SK-N-SH (cell line): ENCODE measurements at regions not wholly inside any gene's neighbourhood (a gene's known extent, or its start where the extent isn't known, plus 50 kb on each side); places are given as distances from the start of the nearest gene placed in this dataset.

Source experiments
- CTCF ChIA-PET: fragments of 300-600, 350-600 bp; formaldehyde crosslinking; extraction: SDS; loops from one replicate; lab custom pipeline; 2021; lab: Yijun Ruan, JAX
- POLR2A ChIA-PET: fragments of 350-600 bp; sonication (Branson Sonifier 250); formaldehyde crosslinking; extraction: SDS; loops from one replicate; lab custom pipeline; 2020; ENCODE audit warnings: antibody characterized with exemption, inconsistent platforms; lab: Yijun Ruan, JAX
- DNase-seq: peaks from one replicate; pipeline ENCODE4 v3.0.0; 2012
- H2AFZ ChIP-seq: fragments of 200-600 bp; sonication (generic); 2 replicates; pipeline ENCODE4 v1.8.1; 2016; ENCODE audit warnings: antibody characterized with exemption, mild to moderate bottlenecking, low read depth
- H3F3A ChIP-seq: fragments of 200-600 bp; sonication (generic); replicated peaks from 2 replicates; pipeline ENCODE3; 2016; ENCODE audit warnings: antibody characterized with exemption, mild to moderate bottlenecking; ENCODE audit not compliant: insufficient read depth
- H3K27ac ChIP-seq, 2 experiments: fragments of 200-500 bp in 1 of 2; fragments of 200-600 bp in 1 of 2; sonication (Bioruptor generic) in 1 of 2; sonication (generic), shearing (Covaris generic) in 1 of 2; 2 replicates each; pipeline versions ENCODE4 v1.5.1 to v1.6.1; 2014 to 2016; ENCODE audit warnings: low read depth in 2 of 2, inconsistent platforms in 1 of 2, low read length in 1 of 2, mild to moderate bottlenecking in 1 of 2, mixed read lengths in 1 of 2
- H3K27me3 ChIP-seq: fragments of 200-600 bp; sonication (generic), shearing (Covaris generic); 2 replicates; pipeline ENCODE4 v1.6.1; 2016; ENCODE audit warnings: mixed run types; ENCODE audit not compliant: insufficient read depth
- H3K36me3 ChIP-seq, 2 experiments: fragments of 200-500 bp in 1 of 2; fragments of 200-600 bp in 1 of 2; sonication (Bioruptor generic) in 1 of 2; sonication (generic) in 1 of 2; replicated peaks in 1 of 2; 2 replicates each; pipeline versions ENCODE3 to v1.5.1; 2014 to 2016; ENCODE audit warnings: low read length in 1 of 2, mild to moderate bottlenecking in 1 of 2; ENCODE audit not compliant: insufficient read depth in 2 of 2, control insufficient read depth in 1 of 2
- H3K4me1 ChIP-seq, 2 experiments: fragments of 200-500 bp in 1 of 2; fragments of 200-600 bp in 1 of 2; sonication (Bioruptor generic) in 1 of 2; sonication (generic), shearing (Covaris generic) in 1 of 2; 2 replicates each; pipeline versions ENCODE4 v1.5.1 to v1.6.1; 2014 to 2016; ENCODE audit warnings: low read depth in 1 of 2, low read length in 1 of 2, mixed run types in 1 of 2; ENCODE audit not compliant: insufficient read depth in 2 of 2, control insufficient read depth in 1 of 2
- H3K4me2 ChIP-seq: fragments of 200-600 bp; sonication (generic), shearing (Covaris generic); 2 replicates; pipeline ENCODE4 v1.6.1; 2017; ENCODE audit warnings: mixed run types
- H3K4me3 ChIP-seq, 2 experiments: fragments of 200-500 bp in 1 of 2; fragments of 200-600 bp in 1 of 2; sonication (Bioruptor generic) in 1 of 2; sonication (generic), shearing (Covaris generic) in 1 of 2; 2 replicates each; pipeline versions ENCODE4 v1.5.1 to v1.8.1; 2014 to 2016; ENCODE audit warnings: low read depth in 2 of 2, inconsistent platforms in 1 of 2, low read length in 1 of 2, mild to moderate bottlenecking in 1 of 2, mixed read lengths in 1 of 2, moderate library complexity in 1 of 2
- H3K79me2 ChIP-seq: fragments of 200-600 bp; sonication (generic); 2 replicates; pipeline ENCODE4 v1.8.1; 2017; ENCODE audit warnings: mild to moderate bottlenecking; ENCODE audit not compliant: insufficient read depth
- H3K9ac ChIP-seq: fragments of 200-600 bp; sonication (generic); 2 replicates; pipeline ENCODE4 v1.6.1; 2017; ENCODE audit warnings: mixed run types
- H3K9me2 ChIP-seq: fragments of 200-600 bp; sonication (generic); 2 replicates; pipeline ENCODE4 v1.6.1; 2017; ENCODE audit warnings: mixed run types
- H3K9me3 ChIP-seq: fragments of 200-600 bp; sonication (generic); 2 replicates; pipeline ENCODE4 v1.6.1; 2017; ENCODE audit warnings: mixed run types, mild to moderate bottlenecking, moderate library complexity
- H4K20me1 ChIP-seq: fragments of 200-600 bp; sonication (generic); 2 replicates; pipeline ENCODE4 v1.6.1; 2017; ENCODE audit warnings: mild to moderate bottlenecking, mixed run types; ENCODE audit not compliant: insufficient read depth
- FOSL2 ChIP-seq: IDR thresholded peaks from 2 replicates; pipeline ENCODE4 v1.4.0; 2012; ENCODE audit warnings: low read depth, mild to moderate bottlenecking, moderate library complexity, borderline replicate concordance
- POLR2AphosphoS5 ChIP-seq: IDR thresholded peaks from 2 replicates; pipeline ENCODE4 v1.6.1; 2012; ENCODE audit warnings: low read depth, low read length
- RXRA ChIP-seq: IDR thresholded peaks from 2 replicates; pipeline ENCODE4 v1.4.0; 2012; ENCODE audit warnings: low read depth, mild to moderate bottlenecking, borderline replicate concordance
- SIN3A ChIP-seq: IDR thresholded peaks from 2 replicates; pipeline ENCODE4 v1.6.1; 2012; ENCODE audit warnings: low read depth, mild to moderate bottlenecking, low read length, moderate library complexity, borderline replicate concordance
- TCF12 ChIP-seq: IDR thresholded peaks from 2 replicates; pipeline ENCODE4 v1.4.0; 2012
- ZBTB33 ChIP-seq: IDR thresholded peaks from 2 replicates; pipeline ENCODE4 v1.4.0; 2012; ENCODE audit warnings: low read depth, borderline replicate concordance
- WGBS: methylation state at CpG from one replicate; pipeline ENCODE4 v1.1.6; 2017; ENCODE audit warnings: low lambda C conversion rate; 5-methylcytosine and 5-hydroxymethylcytosine counted together
- TF ChIP-seq, protein P1 (sequence below): IDR thresholded peaks from 2 replicates; pipeline ENCODE4 v1.4.0; 2012; ENCODE audit warnings: low read depth

- Histone ChIP-seq H3K79me2 (no peaks in the 10 kb centered on the region), H3K4me3 (no peak overlapping the region), H3K27ac (peak overlapping the region in 1 of 2 experiments; percentile 53; a peak in 2 of 4 replicates), H3K27me3 (no peaks in the 10 kb centered on the region)
- no peak for TF ChIP-seq POLR2AphosphoS5
- TF ChIP-seq FOSL2: no peak
- TF ChIP-seq ZBTB33: no peak
- no peak for TF ChIP-seq RXRA
- TF ChIP-seq, all 33 proteins: peak for 0
- Histone ChIP-seq H2AFZ (no peak overlapping the region), H4K20me1 (no peaks in the 10 kb centered on the region), H3K9ac (no peak overlapping the region), H3K4me2 (no peak overlapping the region), H3K4me1 (peaks cover 0 to 7% of the 10 kb centered on the region in 2 experiments; a peak in 2 of 4 replicates), H3K36me3 (no peaks in the 10 kb centered on the region), H3F3A (no peaks in the 10 kb centered on the region), H3K9me2 (no peaks in the 10 kb centered on the region), H3K9me3 (no peaks in the 10 kb centered on the region)
- ChIA-PET CTCF (interaction anchor here (0.7 to 1.3 kb wide), 4 partner anchors 9 to 178 kb away, joined by 3 to 5 read pairs (median 4); no protein-coding TSS in a partner anchor), POLR2A (interaction anchor here (0.5 kb wide), 1 partner anchor 8 kb away, joined by 3 read pairs; no protein-coding TSS in a partner anchor)
- DNase-seq: peak; percentile 14
- 46% methylated on average over 2 of the region's 2 CpGs for WGBS
Measured at GRCh38 chr1:60149251-60149650, 75.7 kb upstream of the C1orf87 start.

- CTCF ChIA-PET: interaction anchor here (0.7 kb wide), 1 partner anchor 10 kb away, joined by 3 read pairs; no protein-coding TSS in a partner anchor
- H3K4me1 ChIP-seq: peaks cover 0 to 7% of the 10 kb centered on the region in 2 experiments; a peak in 2 of 4 replicates
- no peaks in the 10 kb centered on the region for H3K9me2 ChIP-seq
- H3K9me3 ChIP-seq: no peaks in the 10 kb centered on the region
- no peaks in the 10 kb centered on the region for H3K36me3 ChIP-seq
- H3F3A ChIP-seq: no peaks in the 10 kb centered on the region
- H3K9ac ChIP-seq: no peak overlapping the region
- H3K4me3 ChIP-seq: no peak overlapping the region
- H3K79me2 ChIP-seq: no peaks in the 10 kb centered on the region
- POLR2A ChIA-PET: no interaction called here
- DNase-seq: no peak
- no peak overlapping the region for H2AFZ ChIP-seq
- no peaks in the 10 kb centered on the region for H3K27me3 ChIP-seq
- no peak overlapping the region for H3K4me2 ChIP-seq
- no peak for TF ChIP-seq TCF12
- TF ChIP-seq ZBTB33: no peak
- TF ChIP-seq, protein P1, sequence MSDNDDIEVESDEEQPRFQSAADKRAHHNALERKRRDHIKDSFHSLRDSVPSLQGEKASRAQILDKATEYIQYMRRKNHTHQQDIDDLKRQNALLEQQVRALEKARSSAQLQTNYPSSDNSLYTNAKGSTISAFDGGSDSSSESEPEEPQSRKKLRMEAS: no peak
- TF ChIP-seq SIN3A: no peak
- TF ChIP-seq, all 33 proteins: peak for 0
- Histone ChIP-seq H4K20me1 (no peaks in the 10 kb centered on the region), H3K27ac (no peak overlapping the region)
- WGBS: 33% methylated on average over 1 of the region's 1 CpG
Measured at GRCh38 chr1:60146884-60147283, 73.3 kb upstream of the C1orf87 start.
